Dermis blood vessel endothelial cell (primary cell): ENCODE measurements at regions not wholly inside any gene's neighbourhood (a gene's known extent, or its start where the extent isn't known, plus 50 kb on each side); places are given as distances from the start of the nearest gene placed in this dataset.
A peak's percentile ranks its signal among the peaks of the same experiment; 100 is the strongest.

Experiments
- DNase-seq: peaks from one replicate; pipeline ENCODE4 v3.0.0; 2010

GRCh38 chr7:81606078-81606863, 163.6 kb downstream of the HGF start:
- no peak for DNase-seq

- no peak for DNase-seq
These were observed 164.4 kb downstream of the HGF start for GRCh38 chr7:81605493-81605892.

GRCh38 chr7:81604808-81605174, 165.1 kb downstream of the HGF start:
- no peak for DNase-seq

- DNase-seq: peak; percentile 90
These were observed 165.6 kb downstream of the HGF start for GRCh38 chr7:81604075-81604807.

GRCh38 chr7:81600608-81601007, 169.2 kb downstream of the HGF start:
- no peak for DNase-seq

- no peak for DNase-seq
These were observed 170.9 kb downstream of the HGF start for GRCh38 chr7:81598951-81599350.

- DNase-seq: no peak
These were observed 175.1 kb downstream of the HGF start for GRCh38 chr7:81594767-81595166.

- no peak for DNase-seq
These were observed 179.7 kb downstream of the HGF start for GRCh38 chr7:81590131-81590530.

- DNase-seq: no peak
These were observed 185.2 kb downstream of the HGF start for GRCh38 chr7:81584667-81585066.

- DNase-seq: no peak
These were observed 185.8 kb downstream of the HGF start for GRCh38 chr7:81583882-81584533.

- no peak for DNase-seq
These were observed 186.8 kb downstream of the HGF start for GRCh38 chr7:81583090-81583489.

- no peak for DNase-seq
These were observed 192.1 kb downstream of the HGF start for GRCh38 chr7:81577642-81578340.

- DNase-seq: no peak
These were observed 195.0 kb downstream of the HGF start for GRCh38 chr7:81574723-81575326.

GRCh38 chr7:81573932-81574331, 195.9 kb downstream of the HGF start:
- DNase-seq: no peak

- DNase-seq: no peak
These were observed 196.7 kb downstream of the HGF start for GRCh38 chr7:81573128-81573527.

GRCh38 chr7:81562581-81562980, 207.3 kb downstream of the HGF start:
- DNase-seq: no peak

- no peak for DNase-seq
These were observed 209.1 kb downstream of the HGF start for GRCh38 chr7:81560708-81561107.

- no peak for DNase-seq
These were observed 220.3 kb downstream of the HGF start for GRCh38 chr7:81549484-81550016.

GRCh38 chr7:81534996-81535395, 234.9 kb downstream of the HGF start:
- no peak for DNase-seq

- DNase-seq: no peak
These were observed 235.4 kb downstream of the HGF start for GRCh38 chr7:81534446-81534845.

- DNase-seq: no peak
These were observed 235.9 kb downstream of the HGF start for GRCh38 chr7:81533931-81534330.

- DNase-seq: no peak
These were observed 236.4 kb downstream of the HGF start for GRCh38 chr7:81533426-81533825.
